Large intestine (tissue), 3 donors: ENCODE measurements at regions not wholly inside any gene's neighbourhood (a gene's known extent, or its start where the extent isn't known, plus 50 kb on each side); places are given as distances from the start of the nearest gene placed in this dataset.
"Not testable (repeated sequence)": the region's sequence is repeated elsewhere in the genome, so short reads cannot be mapped to it uniquely, and the experiment has no call there.

Source experiments
- DNase-seq, 2 donors: peaks; one replicate each; pipeline versions ENCODE4 v3.0.0 to v3.0.0-alpha.2; 2013
- H3K27ac ChIP-seq: one replicate; pipeline ENCODE4 v1.5.1; 2013; ENCODE audit warnings: low read length
- H3K27me3 ChIP-seq: 2 replicates; pipeline ENCODE4 v1.6.1; 2013; ENCODE audit warnings: low read length; ENCODE audit not compliant: control insufficient read depth, insufficient read depth
- H3K36me3 ChIP-seq: 2 replicates; pipeline ENCODE4 v1.6.1; 2013; ENCODE audit warnings: low read length; ENCODE audit not compliant: control insufficient read depth, insufficient read depth
- H3K4me1 ChIP-seq: one replicate; pipeline ENCODE4 v1.6.1; 2013; ENCODE audit warnings: low read length; ENCODE audit not compliant: control insufficient read depth, insufficient read depth
- H3K4me3 ChIP-seq: one replicate; pipeline ENCODE4 v1.5.1; 2013; ENCODE audit warnings: low read length
- H3K9me3 ChIP-seq: one replicate; pipeline ENCODE4 v1.6.1; 2013; ENCODE audit warnings: mild to moderate bottlenecking, low read depth, low read length, moderate library complexity; ENCODE audit not compliant: control insufficient read depth
- WGBS: methylation state at CpG from one replicate; pipeline ENCODE4 v1.1.5; 2013; ENCODE audit warnings: low lambda C conversion rate; ENCODE audit not compliant: insufficient coverage; 5-methylcytosine and 5-hydroxymethylcytosine counted together

DNA sequence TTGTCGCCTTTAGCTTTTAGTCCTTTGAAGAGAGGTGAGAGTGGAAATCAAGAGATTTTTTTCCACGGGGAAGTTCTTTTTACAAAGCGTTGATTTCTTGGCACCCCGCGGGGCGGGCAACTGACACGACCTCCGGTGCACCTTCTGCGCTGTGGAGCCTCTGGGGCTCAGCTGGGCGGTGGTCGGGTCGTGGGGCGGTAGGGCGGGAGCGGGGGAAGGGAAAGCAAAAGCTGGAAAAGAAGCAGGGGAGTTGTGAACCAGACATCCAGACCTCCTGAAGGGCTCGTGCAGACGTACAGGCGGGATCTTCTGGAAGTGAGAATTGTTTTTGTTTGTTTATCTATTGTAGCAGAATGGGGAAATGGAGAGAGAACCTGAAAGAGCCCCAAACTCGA, 63.3 kb downstream of the PPIAL4A start:
- peak overlapping the region; percentile 32 for H3K4me3 ChIP-seq
- DNase-seq: peak in 1 of 2 donors; percentile 25
- H3K27me3 ChIP-seq, H3K36me3 ChIP-seq, H3K27ac ChIP-seq, H3K9me3 ChIP-seq, H3K4me1 ChIP-seq: not testable (repeated sequence)
- WGBS: no CpG with 5 or more reads among the region's 19 CpGs

DNA sequence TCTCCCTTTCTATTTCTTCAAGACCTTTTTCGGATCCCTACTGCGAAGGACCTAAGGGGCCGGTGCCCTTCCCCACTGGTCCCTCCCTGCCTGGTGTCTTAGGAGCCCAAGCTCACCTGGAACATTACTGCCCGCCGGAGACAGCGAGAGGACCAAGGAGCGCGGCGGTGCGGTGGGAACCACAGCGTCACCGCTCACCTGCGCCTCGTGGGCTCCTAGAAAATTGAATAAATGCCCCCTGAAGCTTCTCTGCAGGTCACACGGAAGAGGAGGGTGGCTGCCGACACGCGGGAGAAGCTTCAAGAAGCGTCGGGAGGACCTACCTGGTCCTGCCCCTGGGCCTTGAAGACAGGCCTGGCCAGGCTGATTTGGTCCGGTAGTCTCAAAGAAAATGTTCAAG, 65.2 kb downstream of the PPIAL4A start:
- no CpG with 5 or more reads among the region's 21 CpGs for WGBS
- Histone ChIP-seq H3K4me3 (no peak overlapping the region), H3K9me3 (peaks cover 2% of the 10 kb centered on the region), H3K4me1 (no peaks in the 10 kb centered on the region), H3K36me3 (no peaks in the 10 kb centered on the region), H3K27ac (no peak overlapping the region), H3K27me3 (no peaks in the 10 kb centered on the region)
- DNase-seq: no peak

DNA sequence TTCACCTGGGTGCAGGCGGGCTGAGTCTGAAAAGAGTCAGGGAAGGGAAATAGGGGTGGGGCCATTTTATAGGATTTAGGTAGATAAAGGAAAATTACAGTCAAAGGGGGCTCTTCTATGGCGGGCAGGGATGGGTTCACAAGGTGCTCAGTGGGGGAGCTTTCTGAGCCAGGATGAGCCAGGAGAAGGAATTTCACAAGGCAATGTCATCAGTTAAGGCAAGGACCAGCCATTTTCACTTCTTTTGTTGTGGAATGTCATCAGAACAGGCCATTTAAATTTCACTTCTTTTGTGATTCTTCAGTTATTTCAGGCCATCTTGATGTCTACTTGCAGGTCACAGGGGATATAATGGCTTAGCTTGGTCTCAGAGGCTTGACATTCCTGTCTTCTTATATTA, 66.4 kb downstream of the PPIAL4A start:
- not testable (repeated sequence) for H3K36me3 ChIP-seq, H3K27ac ChIP-seq, DNase-seq, H3K4me3 ChIP-seq, H3K27me3 ChIP-seq, H3K9me3 ChIP-seq, H3K4me1 ChIP-seq
- WGBS: no CpG with 5 or more reads among the region's 2 CpGs

DNA sequence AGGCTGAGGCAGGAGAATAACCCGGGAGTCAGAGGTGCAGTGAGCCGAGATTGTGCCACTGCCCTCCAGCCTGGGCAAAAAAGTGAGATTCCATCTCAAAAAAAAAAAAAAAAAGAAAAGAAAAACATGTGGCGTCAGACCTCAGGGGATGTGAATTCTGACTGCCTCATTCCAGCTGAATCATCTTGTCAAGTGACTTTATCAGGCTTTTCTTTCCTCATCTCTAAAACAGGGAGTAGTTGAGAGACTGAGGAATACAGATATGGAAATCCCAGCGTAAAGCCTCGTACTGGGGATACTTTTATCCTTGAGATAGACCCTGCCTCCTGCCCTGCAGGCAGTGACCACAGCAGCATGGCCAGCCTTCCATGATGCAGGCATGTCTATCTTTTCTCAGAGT, 76.4 kb downstream of the PPIAL4A start:
- not testable (repeated sequence) for H3K4me3 ChIP-seq, H3K36me3 ChIP-seq, H3K27me3 ChIP-seq, H3K4me1 ChIP-seq, H3K9me3 ChIP-seq, DNase-seq, H3K27ac ChIP-seq
- no CpG with 5 or more reads among the region's 5 CpGs for WGBS

DNA sequence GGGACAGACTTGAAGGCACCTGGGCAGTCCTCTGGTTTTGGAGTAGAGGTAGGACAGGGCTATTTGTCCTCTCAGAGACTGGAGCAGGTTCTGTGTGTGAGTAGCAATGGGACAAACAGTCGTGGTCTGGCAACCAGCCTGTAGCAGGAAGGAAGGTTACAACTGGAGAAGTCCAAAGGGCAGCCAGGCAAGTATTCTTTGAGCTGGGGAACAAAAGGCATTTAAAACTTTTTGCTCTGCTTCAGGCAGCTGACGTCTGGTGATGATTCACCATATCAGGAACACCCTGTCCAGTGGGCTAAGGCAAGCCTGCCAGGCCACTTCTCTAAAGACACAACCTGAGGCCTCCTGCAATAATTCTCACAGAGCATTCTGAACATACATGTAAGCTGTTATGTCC, 83.3 kb downstream of the PPIAL4A start:
- not testable (repeated sequence) for H3K36me3 ChIP-seq, H3K9me3 ChIP-seq, H3K4me3 ChIP-seq, H3K27me3 ChIP-seq, H3K4me1 ChIP-seq
- DNase-seq: peak; percentile 49 to 81
- no CpG with 5 or more reads among the region's 2 CpGs for WGBS
- H3K27ac ChIP-seq: peak overlapping the region; percentile 62

DNA sequence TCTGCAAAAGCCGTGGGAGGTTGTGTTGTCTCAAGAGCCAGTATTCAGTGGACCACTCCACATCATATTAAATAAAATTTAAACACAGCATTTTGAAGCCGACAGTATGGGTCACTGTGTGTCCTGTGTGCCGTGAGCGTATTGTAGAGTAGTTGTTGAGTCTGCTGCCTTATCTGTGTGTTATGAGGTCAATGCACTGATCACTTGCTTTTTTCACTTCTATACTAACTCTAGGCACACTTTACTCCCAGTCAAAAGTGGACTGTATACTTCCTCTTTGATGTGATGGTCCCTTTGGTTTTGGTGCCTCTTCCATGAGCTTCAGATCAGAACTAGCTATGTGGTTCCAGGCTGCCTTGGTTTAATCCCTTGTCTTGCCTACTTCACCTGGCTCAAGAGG, 84.3 kb downstream of the PPIAL4A start:
- not testable (repeated sequence) for H3K9me3 ChIP-seq, H3K4me1 ChIP-seq, DNase-seq, H3K27me3 ChIP-seq, H3K4me3 ChIP-seq, H3K36me3 ChIP-seq, H3K27ac ChIP-seq
- no CpG with 5 or more reads among the region's 4 CpGs for WGBS

DNA sequence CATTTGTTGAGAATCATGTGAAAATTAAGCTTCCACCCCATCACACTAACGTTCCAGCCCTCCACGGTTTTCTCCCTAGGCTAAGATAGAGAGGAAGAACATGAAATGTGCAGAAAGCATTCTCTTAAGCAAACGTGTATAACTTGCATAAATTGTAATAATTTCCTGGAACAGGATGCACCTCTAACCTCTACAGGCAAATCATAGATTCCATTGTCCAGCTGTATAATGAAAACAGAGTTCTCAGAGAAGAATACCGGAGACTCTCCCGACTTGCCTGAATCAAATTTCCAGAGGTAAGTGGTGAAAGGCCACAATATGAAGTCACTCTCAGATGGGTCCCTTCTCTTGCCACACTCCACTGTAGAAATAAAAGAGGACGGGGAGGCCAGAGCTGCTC, 87.7 kb downstream of the PPIAL4A start:
- not testable (repeated sequence) for H3K27me3 ChIP-seq, H3K4me1 ChIP-seq, H3K9me3 ChIP-seq, H3K27ac ChIP-seq, DNase-seq, H3K4me3 ChIP-seq, H3K36me3 ChIP-seq
- WGBS: no CpG with 5 or more reads among the region's 6 CpGs

DNA sequence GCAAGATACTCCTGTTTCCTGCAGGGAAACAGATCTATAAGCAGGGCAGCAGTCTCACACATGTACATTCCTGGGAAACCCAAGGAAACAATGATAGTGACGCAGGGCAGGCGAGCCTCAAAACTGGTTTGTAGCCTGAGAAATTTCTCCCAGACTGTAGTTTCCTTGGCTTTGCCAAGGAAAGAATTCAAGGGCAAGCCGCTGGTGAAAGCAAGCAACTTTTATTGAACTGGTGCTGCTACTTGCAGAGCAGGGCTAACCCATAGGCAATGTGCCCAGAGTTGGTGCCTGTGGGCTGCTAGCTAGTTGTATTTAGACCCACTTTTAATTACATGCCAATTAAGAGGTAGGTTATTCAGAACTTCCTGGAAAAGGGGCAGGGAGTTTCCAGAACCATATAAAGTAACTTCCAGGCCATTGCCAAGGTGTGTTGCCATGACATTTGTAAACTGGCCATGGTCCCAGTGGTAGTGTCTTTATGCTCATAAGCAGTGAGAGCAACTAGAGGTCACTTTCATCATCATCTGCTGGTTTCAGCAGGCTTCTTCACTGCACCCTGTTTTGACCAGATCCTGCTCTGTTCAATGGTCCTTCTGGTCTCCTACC, 92.0 kb downstream of the PPIAL4A start:
- H3K4me3 ChIP-seq, H3K9me3 ChIP-seq, DNase-seq, H3K4me1 ChIP-seq, H3K27ac ChIP-seq, H3K36me3 ChIP-seq, H3K27me3 ChIP-seq: not testable (repeated sequence)
- no CpG with 5 or more reads among the region's 3 CpGs for whole genome bisulfite sequencing

DNA sequence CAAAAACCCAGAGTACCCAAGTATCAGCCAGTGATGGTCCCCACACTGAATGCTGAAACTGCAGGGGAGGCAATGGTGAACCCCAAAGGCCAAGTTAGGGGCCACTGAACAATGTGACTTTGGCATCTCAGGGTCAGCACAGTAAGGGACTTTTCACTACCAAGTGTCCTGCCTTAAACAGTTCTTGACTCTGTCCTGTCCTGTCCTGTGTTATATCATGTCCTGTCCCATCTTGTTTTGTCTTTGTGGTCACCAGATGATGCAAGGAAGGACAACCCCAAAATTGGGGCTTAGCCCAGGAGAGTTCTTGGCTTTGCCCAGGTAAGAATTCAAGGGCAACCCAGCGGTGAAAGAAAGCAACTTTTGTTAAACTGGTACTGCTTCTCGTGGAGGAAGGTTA, 105.0 kb downstream of the PPIAL4A start:
- H3K27me3 ChIP-seq, H3K36me3 ChIP-seq, H3K4me3 ChIP-seq, H3K27ac ChIP-seq, H3K9me3 ChIP-seq, DNase-seq, H3K4me1 ChIP-seq: not testable (repeated sequence)
- no CpG with 5 or more reads among the region's 2 CpGs for WGBS

DNA sequence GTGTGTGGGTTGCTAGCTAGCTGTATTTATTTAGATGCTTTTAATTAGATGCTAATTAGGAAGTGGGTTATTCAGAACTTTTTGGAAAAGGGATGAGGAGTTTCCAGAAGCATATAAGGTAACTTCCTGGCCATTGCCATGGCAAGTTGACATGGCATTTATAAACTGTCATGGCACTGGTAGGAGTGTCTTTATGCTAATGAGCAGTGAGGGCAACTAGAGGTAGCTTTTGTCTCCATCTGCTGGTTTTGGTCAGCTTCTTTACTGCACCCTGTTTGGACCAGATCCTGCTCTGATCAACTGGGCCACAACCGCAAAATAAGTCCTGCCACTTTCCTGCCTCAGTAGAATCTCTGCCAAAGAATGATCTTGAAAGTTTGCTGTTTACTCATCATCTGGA, 105.5 kb downstream of the PPIAL4A start:
- H3K36me3 ChIP-seq, DNase-seq, H3K27ac ChIP-seq, H3K27me3 ChIP-seq, H3K4me1 ChIP-seq, H3K9me3 ChIP-seq, H3K4me3 ChIP-seq: not testable (repeated sequence)
- no CpG with 5 or more reads among the region's 1 CpG for WGBS

DNA sequence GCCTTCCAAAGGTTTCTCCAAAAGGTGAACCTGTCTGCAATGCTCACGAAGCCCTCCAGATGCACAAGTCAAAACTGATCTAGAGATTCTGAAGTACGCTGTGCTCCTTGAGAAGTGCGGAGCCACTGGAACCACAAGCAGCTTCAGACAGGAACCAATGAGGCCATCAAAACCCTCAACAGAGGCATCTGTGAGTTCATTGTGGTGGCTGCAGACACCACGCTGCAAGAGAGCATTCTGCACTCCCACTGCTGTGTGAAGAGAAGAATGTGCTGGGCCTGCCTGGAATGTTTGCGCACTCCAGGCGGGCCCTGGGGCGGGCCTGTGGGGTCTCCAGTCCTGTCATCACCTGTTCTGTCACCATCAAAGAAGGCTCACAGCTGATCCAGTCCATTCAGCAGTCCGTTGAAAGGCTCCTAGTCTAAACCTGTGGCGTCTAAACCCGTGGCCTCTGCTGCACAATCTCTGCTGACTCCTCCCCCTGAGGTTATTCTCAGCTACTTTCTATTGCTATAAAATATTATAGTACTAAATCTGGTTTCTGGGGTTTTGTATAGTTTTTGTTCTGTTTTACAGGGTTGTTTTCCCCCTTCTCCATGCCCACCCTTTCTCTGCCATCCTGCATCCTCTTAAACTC, 111.6 kb downstream of the PPIAL4A start:
- H3K9me3 ChIP-seq, DNase-seq, H3K36me3 ChIP-seq, H3K4me1 ChIP-seq, H3K27ac ChIP-seq, H3K27me3 ChIP-seq, H3K4me3 ChIP-seq: not testable (repeated sequence)
- WGBS: no CpG with 5 or more reads among the region's 10 CpGs
